GM12891 (cell line): ENCODE measurements at regions not wholly inside any gene's neighbourhood (a gene's known extent, or its start where the extent isn't known, plus 50 kb on each side); places are given as distances from the start of the nearest gene placed in this dataset.

Source experiments
- POLR2A ChIP-seq: IDR thresholded peaks from 2 replicates; pipeline ENCODE4 v1.6.1; 2011; ENCODE audit warnings: low read depth, low read length, control low read depth
- POLR2AphosphoS5 ChIP-seq: IDR thresholded peaks from 2 replicates; pipeline ENCODE4 v1.6.1; 2011; ENCODE audit warnings: low read depth, low read length, control low read depth
- SPI1 ChIP-seq: IDR thresholded peaks from 2 replicates; pipeline ENCODE4 v1.6.1; 2011; ENCODE audit warnings: low read depth, low read length, control low read depth

DNA sequence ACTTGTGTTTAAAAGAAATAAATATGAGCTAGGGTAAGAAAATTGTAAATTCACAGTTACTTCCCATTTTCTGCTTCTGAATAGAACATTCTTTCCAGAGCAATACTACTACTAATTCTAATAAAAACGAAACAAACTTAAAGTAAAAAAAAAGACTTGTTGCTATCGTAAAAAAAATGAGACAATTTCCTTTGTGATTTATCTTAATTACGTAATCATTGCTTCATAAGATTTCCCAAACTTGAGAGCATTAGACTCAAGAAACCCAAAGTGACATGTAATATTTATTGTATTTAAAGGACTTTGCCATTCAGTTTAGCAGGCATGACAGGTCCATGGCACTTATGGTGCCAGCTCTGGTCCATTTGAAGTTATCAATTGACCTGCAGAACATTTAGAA lies 153.8 kb downstream of the AQP4 start:
- TF ChIP-seq POLR2AphosphoS5, result no peak
- no peak for TF ChIP-seq POLR2A
- TF ChIP-seq SPI1, result no peak
